HG03135 (cell line): ENCODE measurements at regions not wholly inside any gene's neighbourhood (a gene's known extent, or its start where the extent isn't known, plus 50 kb on each side); places are given as distances from the start of the nearest gene placed in this dataset.

ENCODE experiments used
- ATAC-seq: cut with Tn5 transposase; IDR thresholded peaks from one replicate; pipeline ENCODE4 v1.9.1; 2021; ENCODE audit warnings: mild to moderate bottlenecking, moderate library complexity; ENCODE audit not compliant: unreplicated experiment

- no peak for ATAC-seq
Measured at GRCh38 chr13:44211286-44211685, 162.3 kb upstream of the SERP2 start.

GRCh38 chr13:44211704-44212346 is 161.8 kb upstream of the SERP2 start:
- no peak for ATAC-seq

GRCh38 chr13:44212633-44213396 is 160.8 kb upstream of the SERP2 start:
- no peak for ATAC-seq

- no peak for ATAC-seq
Measured at GRCh38 chr13:44218501-44219240, 155.0 kb upstream of the SERP2 start.

- ATAC-seq: no peak
Measured at GRCh38 chr13:44219577-44220548, 153.8 kb upstream of the SERP2 start.

- ATAC-seq: no peak
Measured at GRCh38 chr13:44220948-44221347, 152.7 kb upstream of the SERP2 start.

- ATAC-seq: no peak
Measured at GRCh38 chr13:44221657-44222056, 152.0 kb upstream of the SERP2 start.

- ATAC-seq: no peak
Measured at GRCh38 chr13:44223770-44224444, 149.7 kb upstream of the SERP2 start.

- ATAC-seq: no peak
Measured at GRCh38 chr13:44224450-44225149, 149.0 kb upstream of the SERP2 start.

GRCh38 chr13:44229371-44230030 is 144.1 kb upstream of the SERP2 start:
- ATAC-seq: no peak

- no peak for ATAC-seq
Measured at GRCh38 chr13:44230071-44230470, 143.6 kb upstream of the SERP2 start.

GRCh38 chr13:44230736-44231135 is 142.9 kb upstream of the SERP2 start:
- ATAC-seq: no peak

GRCh38 chr13:44231786-44232516 is 141.7 kb upstream of the SERP2 start:
- no peak for ATAC-seq

GRCh38 chr13:44232774-44233173 is 140.8 kb upstream of the SERP2 start:
- no peak for ATAC-seq

- no peak for ATAC-seq
Measured at GRCh38 chr13:44234566-44234965, 139.1 kb upstream of the SERP2 start.

GRCh38 chr13:44236370-44236769 is 137.3 kb upstream of the SERP2 start:
- no peak for ATAC-seq

- ATAC-seq: no peak
Measured at GRCh38 chr13:44236801-44237207, 136.8 kb upstream of the SERP2 start.

- no peak for ATAC-seq
Measured at GRCh38 chr13:44237276-44237767, 136.3 kb upstream of the SERP2 start.
